SH-SY5Y (cell line): ENCODE measurements at regions not wholly inside any gene's neighbourhood (a gene's known extent, or its start where the extent isn't known, plus 50 kb on each side); places are given as distances from the start of the nearest gene placed in this dataset.

Source experiments
- GATA2 ChIP-seq: IDR thresholded peaks from 2 replicates; pipeline ENCODE4 v1.6.1; 2011; ENCODE audit warnings: mild to moderate bottlenecking, low read depth, low read length
- GATA3 ChIP-seq: IDR thresholded peaks from 2 replicates; pipeline ENCODE4 v1.6.1; 2011; ENCODE audit warnings: low read depth, mild to moderate bottlenecking, low read length, moderate library complexity

- no peak for TF ChIP-seq GATA2
- TF ChIP-seq GATA3, result no peak
These were observed 67.1 kb downstream of the MID1IP1 start for GRCh38 chrX:38868321-38868720.
